ENCODE measurements at regions not wholly inside any gene's neighbourhood (a gene's known extent, or its start where the extent isn't known, plus 50 kb on each side); places are given as distances from the start of the nearest gene placed in this dataset.

GRCh38 chr6:112835078-112835477, 487.9 kb downstream of the RFPL4B start:
- H3K27ac ChIP-seq = no peak overlapping the region
- TF ChIP-seq CTCF (conservative IDR thresholded peaks at IDR 0.05) (no peak), ZFX (IDR thresholded peaks at IDR 0.05) (no peak)

GRCh38 chr6:112839525-112839961, 492.4 kb downstream of the RFPL4B start:
- H3K27ac ChIP-seq = no peak overlapping the region
- TF ChIP-seq ZFX (IDR thresholded peaks at IDR 0.05) = no peak
- TF ChIP-seq CTCF (conservative IDR thresholded peaks at IDR 0.05) = no peak

DNA sequence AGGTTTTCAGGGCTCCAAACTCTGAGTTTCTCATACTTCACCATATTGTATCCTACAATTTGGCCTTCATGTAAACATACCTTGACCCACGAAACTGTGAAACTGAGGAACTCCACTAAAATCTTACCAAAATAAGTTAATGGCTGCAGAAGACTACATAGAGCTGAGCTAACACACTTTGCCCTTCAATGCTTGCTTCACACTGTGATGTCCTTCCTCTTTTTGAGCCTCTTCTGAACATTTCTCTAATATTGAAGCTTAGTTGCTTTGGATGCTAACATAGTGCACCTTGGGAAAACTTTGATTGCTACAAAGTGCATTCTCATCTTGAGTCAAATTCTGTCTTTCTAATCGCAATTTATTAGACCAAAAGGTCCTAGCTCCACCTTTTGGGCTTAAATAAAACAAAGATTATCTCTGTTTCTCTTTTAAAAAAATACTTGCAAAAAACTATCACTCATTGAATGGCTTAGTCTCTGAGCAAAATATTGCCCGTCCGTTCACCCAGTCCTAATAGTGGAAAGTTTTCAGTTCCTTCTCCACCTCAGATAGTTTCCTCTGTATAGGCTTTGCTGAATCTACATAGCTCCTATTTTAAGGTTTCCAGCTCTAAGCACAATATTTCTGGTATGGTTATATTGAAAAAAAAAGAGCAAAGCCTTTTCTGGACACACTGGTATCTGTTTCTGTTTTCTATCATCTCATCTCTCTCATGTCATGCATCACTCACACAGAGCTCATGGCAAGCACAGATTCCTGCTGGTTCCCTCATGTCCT, 494.6 kb downstream of the RFPL4B start:
- H3K27ac ChIP-seq = no peak overlapping the region
- TF ChIP-seq CTCF (conservative IDR thresholded peaks at IDR 0.05) (no peak), ZFX (IDR thresholded peaks at IDR 0.05) (no peak)

GRCh38 chr6:112842330-112842685, 495.2 kb downstream of the RFPL4B start:
- no peak overlapping the region for H3K27ac ChIP-seq
- TF ChIP-seq ZFX (IDR thresholded peaks at IDR 0.05) (no peak), CTCF (conservative IDR thresholded peaks at IDR 0.05) (no peak)

GRCh38 chr6:112846681-112847080, 499.6 kb downstream of the RFPL4B start:
- TF ChIP-seq ZFX (IDR thresholded peaks at IDR 0.05) (no peak), CTCF (conservative IDR thresholded peaks at IDR 0.05) (no peak)

GRCh38 chr6:112851146-112851545, 504.0 kb downstream of the RFPL4B start:
- H3K27ac ChIP-seq = no peak overlapping the region
- TF ChIP-seq CTCF (conservative IDR thresholded peaks at IDR 0.05) (no peak), ZFX (IDR thresholded peaks at IDR 0.05) (no peak)

More at GRCh38 chr6:112846681-112847080, 499.6 kb downstream of the RFPL4B start:
- H3K27ac ChIP-seq = no peak overlapping the region

GRCh38 chr6:112853162-112853561, 506.0 kb downstream of the RFPL4B start:
- TF ChIP-seq CTCF (conservative IDR thresholded peaks at IDR 0.05) (no peak), ZFX (IDR thresholded peaks at IDR 0.05) (no peak)
- no peak overlapping the region for H3K27ac ChIP-seq

Data from C4-2B (cell line).